Spleen (tissue), 7 donors: ENCODE measurements at regions not wholly inside any gene's neighbourhood (a gene's known extent, or its start where the extent isn't known, plus 50 kb on each side); places are given as distances from the start of the nearest gene placed in this dataset.
"Not testable (repeated sequence)": the region's sequence is repeated elsewhere in the genome, so short reads cannot be mapped to it uniquely, and the experiment has no call there.

Source experiments
- POLR2AphosphoS5 ChIP-seq, 3 donors: sonication (generic); formaldehyde crosslinking; IDR thresholded peaks; one replicate each; pipeline ENCODE4 v1.5.1; 2017; ENCODE audit warnings: antibody characterized with exemption in 3 of 3
- TF ChIP-seq, protein P1 (sequence below), 11 experiments: fragments of 200-600 bp in 7 of 11; fragments of 450-650 bp in 4 of 11; sonication (generic) in 4 of 11; IDR thresholded peaks in 8 of 11; conservative IDR thresholded peaks in 3 of 11; 1 replicate in 7 of 11; 2 replicates in 4 of 11; pipeline versions ENCODE4 v1.4.0 to v1.8.0; 2016 to 2021; ENCODE audit warnings: antibody characterized with exemption in 11 of 11, inconsistent platforms in 4 of 11, mild to moderate bottlenecking in 1 of 11
- donor health status: DM: no; HTN: no; CAD: no; lungs with moderate emphysema.
- donor health status: DM: no; HTN: no; CAD: no.
- donor health status: DM: no; HTN: no; CAD: no.

GRCh38 chr14:105679959-105680735 lies 153.8 kb downstream of the TMEM121 start:
- TF ChIP-seq, protein P1, sequence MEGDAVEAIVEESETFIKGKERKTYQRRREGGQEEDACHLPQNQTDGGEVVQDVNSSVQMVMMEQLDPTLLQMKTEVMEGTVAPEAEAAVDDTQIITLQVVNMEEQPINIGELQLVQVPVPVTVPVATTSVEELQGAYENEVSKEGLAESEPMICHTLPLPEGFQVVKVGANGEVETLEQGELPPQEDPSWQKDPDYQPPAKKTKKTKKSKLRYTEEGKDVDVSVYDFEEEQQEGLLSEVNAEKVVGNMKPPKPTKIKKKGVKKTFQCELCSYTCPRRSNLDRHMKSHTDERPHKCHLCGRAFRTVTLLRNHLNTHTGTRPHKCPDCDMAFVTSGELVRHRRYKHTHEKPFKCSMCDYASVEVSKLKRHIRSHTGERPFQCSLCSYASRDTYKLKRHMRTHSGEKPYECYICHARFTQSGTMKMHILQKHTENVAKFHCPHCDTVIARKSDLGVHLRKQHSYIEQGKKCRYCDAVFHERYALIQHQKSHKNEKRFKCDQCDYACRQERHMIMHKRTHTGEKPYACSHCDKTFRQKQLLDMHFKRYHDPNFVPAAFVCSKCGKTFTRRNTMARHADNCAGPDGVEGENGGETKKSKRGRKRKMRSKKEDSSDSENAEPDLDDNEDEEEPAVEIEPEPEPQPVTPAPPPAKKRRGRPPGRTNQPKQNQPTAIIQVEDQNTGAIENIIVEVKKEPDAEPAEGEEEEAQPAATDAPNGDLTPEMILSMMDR (IDR thresholded peaks at IDR 0.05 in 8 of 11, conservative IDR thresholded peaks at IDR 0.05 in 3 of 11): peak in 4 of 11 experiments; percentile 24 to 42 (median 30)
- TF ChIP-seq POLR2AphosphoS5 (IDR thresholded peaks at IDR 0.05): not testable (repeated sequence)
